GM12872 (cell line): ENCODE measurements at regions not wholly inside any gene's neighbourhood (a gene's known extent, or its start where the extent isn't known, plus 50 kb on each side); places are given as distances from the start of the nearest gene placed in this dataset.

Experiments
- CTCF ChIP-seq: IDR thresholded peaks from 3 replicates; pipeline ENCODE4 v1.5.1; 2011; ENCODE audit warnings: low read depth, mild to moderate bottlenecking, low read length, moderate library complexity; ENCODE audit not compliant: insufficient read depth

GRCh38 chr2:161533218-161533617 lies 91.0 kb upstream of the SLC4A10 start:
- no peak for TF ChIP-seq CTCF

- TF ChIP-seq CTCF: no peak
These were observed 77.6 kb upstream of the SLC4A10 start for GRCh38 chr2:161546635-161547034.

- TF ChIP-seq CTCF: no peak
These were observed 77.1 kb upstream of the SLC4A10 start for GRCh38 chr2:161547130-161547529.

GRCh38 chr2:161552015-161552414 lies 72.2 kb upstream of the SLC4A10 start:
- TF ChIP-seq CTCF: no peak

GRCh38 chr2:161555826-161556225 lies 68.4 kb upstream of the SLC4A10 start:
- TF ChIP-seq CTCF: no peak

GRCh38 chr2:161556440-161556839 lies 67.8 kb upstream of the SLC4A10 start:
- TF ChIP-seq CTCF: no peak

GRCh38 chr2:161557538-161557937 lies 66.7 kb upstream of the SLC4A10 start:
- no peak for TF ChIP-seq CTCF

- no peak for TF ChIP-seq CTCF
These were observed 59.3 kb upstream of the SLC4A10 start for GRCh38 chr2:161564906-161565305.
